NCI-H345 (cell line): ENCODE measurements at regions not wholly inside any gene's neighbourhood (a gene's known extent, or its start where the extent isn't known, plus 50 kb on each side); places are given as distances from the start of the nearest gene placed in this dataset.

Experiments used
- DNase-seq: peaks from one replicate; lab custom pipeline; 2025; lab: John Stamatoyannopoulos, UW

DNA sequence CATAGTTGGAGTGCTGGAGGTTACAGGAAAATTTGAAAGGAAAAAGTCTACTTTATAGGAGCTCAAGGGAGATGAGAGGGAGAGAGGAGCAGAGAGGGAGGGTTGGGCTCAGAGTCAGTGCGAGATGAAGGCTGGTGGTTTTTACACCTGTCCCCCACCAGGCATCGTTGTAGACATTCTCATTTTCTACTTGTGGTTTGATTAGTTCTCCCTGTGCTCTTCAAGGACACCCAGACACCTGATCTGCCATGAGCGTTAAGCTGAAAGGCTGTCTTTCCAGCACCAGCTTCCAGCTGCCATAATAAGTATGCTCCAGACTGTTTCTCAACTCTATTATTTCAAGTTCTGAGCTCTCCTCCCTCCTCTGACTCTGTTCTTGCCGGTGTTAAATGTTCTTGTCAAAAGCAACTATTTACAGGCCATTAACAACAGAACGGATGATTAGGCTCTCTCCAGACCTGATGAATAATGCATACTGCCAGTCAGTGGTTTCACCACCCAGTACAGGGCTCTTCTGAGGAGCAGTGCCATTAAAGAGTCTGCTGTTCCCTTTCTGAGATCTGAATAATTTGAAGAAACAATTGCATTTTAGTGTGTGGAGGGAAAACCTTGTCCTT is 514.6 kb upstream of the MCTP2 start:
- DNase-seq = peak; percentile 11

DNA sequence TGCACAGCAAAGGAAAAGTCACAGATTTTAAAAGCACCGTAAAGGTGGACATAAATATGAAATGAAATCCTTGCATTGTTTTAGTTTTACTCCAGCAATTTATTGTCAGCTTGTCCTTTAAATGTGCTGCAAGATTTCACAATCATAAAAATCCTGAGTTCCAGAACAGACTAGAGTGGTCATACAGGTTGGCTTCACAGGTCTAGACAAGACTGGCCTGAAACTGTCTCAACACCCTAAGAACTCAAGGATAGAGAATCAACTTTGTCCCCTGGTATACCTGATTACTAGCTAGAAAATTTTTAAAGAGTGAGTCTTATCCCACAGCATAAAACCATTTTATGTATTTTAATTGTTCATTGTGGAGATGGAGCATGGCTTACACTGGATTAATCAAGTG is 521.7 kb upstream of the MCTP2 start:
- no peak for DNase-seq

DNA sequence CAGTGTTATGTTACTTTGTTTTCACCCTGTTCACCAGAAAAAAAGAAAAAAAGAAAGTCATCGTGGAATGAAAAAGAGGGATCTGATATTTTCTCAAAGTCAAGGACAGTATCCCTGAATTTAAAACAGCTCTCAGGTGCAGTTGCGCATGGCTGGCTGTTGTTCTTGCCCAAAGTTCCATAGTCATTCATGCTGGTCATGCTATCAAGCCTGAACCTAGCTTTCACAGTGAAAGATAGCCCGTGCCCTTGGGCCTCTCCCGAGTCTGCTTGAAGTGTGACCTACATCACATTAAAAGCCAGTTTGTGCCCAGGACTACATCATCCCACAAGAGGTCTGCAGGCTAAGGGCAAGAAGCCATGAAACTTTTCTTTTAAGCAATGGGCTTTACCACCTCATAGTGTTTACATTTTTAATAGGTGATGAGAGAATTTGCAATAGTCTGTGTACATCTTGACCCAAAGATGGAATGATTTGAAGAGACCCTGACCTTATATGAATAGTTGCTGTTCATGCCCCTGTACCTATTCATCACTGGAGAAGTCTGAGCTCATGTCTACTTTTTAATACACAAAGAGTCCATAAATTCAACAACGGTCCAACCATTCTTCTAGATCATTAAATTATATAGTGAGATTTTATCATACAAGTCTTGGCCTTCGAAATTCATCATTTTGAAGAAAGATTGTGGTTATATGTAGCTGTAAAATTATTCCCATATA is 522.5 kb upstream of the MCTP2 start:
- DNase-seq = no peak

DNA sequence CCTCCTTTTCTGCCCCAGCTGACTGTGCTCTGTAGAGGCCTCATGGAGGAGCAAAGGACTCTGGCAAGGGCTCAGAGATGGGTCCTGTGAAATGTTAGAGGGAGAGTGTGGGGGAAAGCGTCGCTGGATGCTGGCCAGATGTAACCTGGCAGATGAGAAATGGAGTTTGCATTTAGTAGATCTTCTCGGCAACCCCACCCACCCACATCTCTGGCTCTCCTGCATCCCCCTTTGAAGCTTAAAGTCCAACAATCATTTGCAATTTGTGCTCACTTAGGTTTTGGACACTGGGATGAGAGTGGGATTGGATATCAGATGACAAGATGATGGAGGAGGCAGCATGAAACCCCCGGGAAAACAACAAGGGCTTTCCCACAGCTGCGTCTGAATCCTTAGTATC is 523.6 kb upstream of the MCTP2 start:
- DNase-seq = no peak

DNA sequence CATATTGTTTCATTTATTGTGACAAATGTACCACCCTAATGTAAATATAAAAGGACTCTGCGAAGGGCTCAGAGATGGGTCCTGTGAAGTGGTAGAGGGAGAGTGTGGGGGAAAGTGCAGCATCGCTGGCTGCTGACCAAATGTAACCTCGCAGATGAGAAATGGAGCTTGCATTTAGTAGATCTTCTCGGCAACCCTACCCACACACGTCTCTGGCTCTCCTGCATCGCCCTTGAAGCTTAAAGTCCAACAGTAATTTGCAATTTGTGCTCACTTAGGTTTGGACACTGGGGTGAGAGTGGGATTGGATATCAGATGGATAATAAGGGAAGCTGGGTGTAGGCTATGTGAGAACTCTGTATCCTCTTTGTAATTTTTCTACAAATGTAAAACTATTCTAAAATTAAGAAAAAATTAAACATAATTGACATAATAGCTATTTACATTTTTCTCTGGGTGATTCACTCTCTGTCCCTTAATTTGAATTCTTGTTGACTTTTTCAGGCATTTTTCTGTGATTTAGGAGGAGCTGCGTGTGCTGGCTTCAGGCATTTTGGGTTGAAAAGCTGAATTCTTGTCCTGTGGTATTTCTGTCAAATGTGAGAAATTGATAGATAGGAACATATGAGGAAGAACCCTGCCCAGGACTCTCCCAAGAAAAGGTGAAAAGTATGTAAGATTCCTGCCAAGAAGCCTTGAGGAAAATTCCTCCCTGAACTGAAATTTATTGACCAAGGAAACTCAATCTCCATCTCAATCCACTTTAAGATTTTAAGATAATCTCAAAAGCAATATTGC is 524.7 kb upstream of the MCTP2 start:
- no peak for DNase-seq

DNA sequence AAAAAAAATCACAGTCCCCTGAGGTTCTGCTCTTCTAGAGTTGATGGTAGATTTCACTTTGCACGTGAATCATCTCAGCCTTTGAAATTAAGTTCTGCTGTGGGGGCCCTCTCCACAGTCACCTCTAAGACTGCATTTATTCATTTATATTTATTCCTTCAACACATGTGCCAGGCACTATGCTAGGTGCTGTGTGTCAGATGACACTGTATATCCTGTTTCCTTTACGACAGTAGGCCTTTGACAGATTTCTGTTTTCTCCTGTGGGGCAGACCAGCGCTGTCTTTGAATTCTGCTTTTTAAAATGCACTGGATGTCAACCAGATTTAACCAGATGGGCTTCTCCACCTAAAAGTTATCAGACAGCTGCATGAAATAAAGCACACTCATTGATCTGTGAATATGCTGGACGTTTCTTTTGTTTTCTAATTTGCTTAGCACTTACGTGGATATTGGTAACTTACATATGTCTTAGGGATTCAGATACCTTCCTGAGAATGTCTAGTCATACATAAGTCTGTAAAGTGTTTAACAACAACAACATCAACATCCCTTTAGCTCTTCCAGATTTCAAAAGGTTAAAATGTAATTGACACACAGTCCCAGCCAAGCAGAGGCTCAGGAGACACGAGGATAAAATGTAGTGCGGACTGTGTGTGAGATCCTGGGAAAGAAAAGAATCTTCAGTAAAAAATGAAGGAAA is 525.5 kb upstream of the MCTP2 start:
- DNase-seq = no peak

DNA sequence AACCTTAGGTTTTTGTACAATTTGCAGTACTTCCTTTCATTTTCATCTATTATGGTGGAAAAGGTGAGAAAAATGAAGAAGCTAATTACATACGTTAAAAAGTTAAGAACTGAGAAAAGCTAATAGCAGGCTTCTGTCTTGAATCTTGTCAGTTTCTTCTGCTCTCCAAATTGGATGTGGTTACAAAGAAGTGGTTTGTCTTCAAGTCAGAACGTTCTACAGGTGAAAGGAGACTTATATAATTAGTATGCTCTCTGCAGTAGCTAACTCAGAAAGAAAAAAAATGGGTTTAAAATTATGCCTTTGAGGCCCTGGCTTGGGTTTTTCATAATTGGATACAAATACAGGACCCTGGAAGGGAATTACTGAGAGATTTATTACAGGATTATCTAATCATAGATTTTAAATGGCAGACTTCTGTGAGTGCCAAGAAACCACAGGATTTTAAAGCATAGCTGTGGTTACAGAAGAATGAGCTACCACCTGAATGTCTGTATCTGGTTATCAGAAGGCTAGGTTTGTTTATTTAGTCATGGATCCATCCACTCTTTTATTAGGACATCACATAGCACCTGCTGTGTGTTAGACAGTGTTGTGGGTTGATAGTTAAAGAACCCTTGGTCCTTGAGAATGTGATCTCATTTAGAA is 528.1 kb upstream of the MCTP2 start:
- DNase-seq = peak; percentile 19

DNA sequence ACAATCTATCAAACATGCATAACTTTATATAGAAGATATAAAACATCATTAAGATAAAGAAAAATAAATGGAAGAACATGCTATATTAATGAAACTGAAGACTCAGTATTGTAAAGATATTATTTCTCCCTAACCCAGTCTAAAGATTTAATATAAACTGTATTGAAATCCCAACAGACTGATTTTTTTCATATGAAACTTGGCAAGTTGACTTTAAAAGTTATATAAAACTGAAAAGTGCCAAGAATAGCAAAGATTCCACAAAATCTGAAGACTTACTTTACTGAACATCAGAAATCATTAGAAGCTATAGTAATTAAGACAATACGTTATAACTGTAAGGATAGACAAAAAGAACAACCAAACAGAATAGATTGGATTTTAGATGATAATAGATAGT is 531.3 kb upstream of the MCTP2 start:
- no peak for DNase-seq

DNA sequence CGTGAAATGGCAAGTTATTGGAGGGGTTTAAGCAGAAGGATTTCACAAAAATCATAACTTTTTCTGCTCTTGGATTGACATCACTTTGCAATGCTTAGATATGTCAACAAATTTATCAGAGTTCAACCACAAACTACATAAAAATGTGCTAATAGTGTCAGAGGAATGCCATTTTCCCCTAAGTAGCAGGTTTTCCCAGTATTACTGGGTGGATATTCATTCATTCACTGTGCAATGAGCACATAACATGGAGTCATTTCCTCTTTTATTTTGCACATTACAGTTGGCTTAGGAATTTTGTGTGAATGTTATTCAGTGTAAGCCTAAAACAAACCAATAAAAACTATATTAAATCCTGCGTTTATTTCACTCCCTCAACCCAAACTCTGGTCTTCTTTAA is 537.3 kb upstream of the MCTP2 start:
- no peak for DNase-seq

DNA sequence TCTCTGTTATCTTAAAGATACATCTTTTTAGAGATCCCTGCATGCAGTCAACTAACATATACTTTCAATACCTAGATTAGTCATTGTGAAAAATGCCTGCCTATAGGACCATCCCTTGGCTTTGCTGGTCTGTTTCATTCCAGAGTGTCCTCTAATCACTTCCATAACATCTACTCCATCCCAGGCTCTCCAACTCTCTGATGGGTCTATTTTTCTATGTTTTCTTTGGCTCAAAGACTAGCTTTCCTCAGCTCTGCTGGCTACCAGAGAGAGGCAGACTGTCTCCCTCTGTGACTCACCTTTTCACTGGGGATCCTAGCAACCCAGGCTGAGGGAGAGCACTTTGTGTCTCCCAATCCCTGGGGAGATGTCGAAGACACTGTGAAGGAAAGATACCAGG is 547.7 kb upstream of the MCTP2 start:
- DNase-seq = no peak

DNA sequence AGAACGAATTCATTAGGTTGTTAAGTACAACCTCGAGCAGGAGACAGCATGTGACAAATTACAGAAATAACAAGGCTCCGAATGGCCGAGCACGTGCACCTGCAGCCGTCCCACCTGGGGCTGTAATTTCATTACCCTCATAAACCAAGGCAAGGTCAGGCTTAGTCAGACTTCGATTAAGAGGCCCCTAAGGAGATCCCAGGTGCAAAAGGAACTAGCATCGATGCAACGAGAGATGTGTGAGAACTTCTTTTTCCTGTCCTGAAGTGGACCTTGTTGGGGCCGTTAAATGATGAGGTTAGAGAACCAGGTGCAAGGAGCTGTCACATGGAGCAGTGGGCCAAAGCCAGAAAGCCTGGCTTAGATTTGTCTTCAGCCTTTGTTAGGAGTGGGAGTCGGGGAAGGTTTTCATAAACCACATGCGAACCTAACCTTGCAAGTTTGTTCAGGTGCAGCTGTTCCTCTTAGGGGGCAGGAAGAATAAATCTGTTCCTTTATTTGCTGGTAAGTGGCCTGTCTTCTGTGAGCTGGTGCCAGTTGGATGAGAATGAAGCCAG is 559.9 kb upstream of the MCTP2 start:
- no peak for DNase-seq

DNA sequence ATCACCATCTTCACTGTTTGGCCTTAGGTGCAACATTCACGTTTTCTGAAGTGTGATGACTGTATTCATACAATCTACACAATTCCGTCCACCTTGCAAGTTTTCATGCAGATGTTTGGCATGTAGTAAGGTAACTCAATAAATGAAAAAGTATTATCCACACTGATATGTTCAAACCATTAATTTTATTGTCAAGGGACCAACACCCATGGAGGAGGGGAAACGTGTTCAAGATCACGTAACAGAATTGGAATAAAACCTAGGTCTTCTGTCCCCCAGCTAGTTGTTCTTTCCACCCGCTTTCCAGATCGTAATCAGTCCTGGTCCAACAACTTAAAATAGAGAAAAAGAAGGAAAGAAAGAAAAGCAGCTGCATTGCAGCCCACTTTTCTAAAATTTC is 560.4 kb upstream of the MCTP2 start:
- DNase-seq = no peak

DNA sequence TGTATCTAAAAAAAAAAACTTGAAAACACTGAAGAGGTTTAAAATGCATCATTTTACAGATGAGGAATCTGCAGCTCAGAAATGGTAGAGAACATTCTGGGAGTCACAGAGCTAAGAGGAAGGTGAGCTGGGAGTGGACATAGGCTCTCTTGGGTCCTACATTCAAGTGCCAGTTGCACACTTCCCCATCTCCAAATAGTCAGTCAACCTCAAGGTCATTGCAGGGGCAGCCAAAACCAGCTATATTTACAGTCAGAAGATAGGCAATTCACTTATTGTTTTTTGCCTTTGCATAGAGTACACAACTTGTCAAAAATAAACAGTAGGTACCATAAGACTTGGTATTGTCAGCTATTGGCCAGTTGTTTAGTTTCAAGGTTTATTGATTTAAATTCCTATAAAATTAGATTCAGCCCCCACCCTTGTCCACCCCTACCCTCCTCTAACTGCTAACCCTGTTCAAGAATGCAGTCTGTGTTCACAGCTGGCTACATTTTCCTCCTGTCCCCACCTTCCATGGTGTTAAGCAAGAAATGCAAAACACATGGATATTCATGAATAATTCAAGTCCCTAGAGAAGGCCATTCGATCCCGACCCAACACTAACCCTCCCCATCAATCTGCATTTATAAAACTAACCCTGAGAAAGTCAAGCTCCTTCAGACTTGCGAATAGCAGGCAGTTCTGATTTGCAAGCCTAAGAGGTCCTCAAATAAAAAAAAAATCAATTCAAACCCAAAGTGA is 567.0 kb upstream of the MCTP2 start:
- no peak for DNase-seq

DNA sequence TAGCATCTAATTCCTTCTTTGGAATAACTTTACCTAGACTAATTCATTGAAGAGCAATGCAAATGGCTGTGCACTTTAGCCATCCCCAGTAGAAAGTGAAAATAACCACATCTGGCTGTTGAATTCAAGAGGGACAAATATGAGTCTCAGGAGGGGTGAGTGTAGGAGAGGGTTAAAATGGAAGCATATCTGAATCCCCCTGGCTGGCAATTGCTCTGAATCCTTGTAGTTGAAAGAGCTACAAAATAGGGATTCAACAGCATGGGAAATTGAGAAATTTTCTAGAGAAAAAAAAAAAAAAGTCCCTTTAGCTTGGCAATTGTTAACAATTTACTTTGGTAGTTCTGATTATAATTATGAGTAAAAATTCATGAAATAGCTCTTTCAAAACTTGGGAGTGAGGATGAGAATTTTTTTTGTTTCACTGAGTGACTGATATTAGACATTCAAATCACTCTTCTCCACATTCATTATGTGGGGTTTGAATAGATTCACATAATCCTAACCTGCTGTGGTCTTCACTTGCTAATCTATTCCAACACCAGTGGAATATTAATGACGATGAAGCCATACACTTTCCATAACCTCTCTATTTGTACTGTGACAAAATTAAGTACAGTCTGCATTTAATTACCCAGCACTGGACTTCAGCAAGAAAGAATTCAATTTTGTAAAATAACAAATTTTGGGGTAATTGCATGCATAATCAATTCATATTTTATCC is 569.0 kb upstream of the MCTP2 start:
- DNase-seq = no peak

DNA sequence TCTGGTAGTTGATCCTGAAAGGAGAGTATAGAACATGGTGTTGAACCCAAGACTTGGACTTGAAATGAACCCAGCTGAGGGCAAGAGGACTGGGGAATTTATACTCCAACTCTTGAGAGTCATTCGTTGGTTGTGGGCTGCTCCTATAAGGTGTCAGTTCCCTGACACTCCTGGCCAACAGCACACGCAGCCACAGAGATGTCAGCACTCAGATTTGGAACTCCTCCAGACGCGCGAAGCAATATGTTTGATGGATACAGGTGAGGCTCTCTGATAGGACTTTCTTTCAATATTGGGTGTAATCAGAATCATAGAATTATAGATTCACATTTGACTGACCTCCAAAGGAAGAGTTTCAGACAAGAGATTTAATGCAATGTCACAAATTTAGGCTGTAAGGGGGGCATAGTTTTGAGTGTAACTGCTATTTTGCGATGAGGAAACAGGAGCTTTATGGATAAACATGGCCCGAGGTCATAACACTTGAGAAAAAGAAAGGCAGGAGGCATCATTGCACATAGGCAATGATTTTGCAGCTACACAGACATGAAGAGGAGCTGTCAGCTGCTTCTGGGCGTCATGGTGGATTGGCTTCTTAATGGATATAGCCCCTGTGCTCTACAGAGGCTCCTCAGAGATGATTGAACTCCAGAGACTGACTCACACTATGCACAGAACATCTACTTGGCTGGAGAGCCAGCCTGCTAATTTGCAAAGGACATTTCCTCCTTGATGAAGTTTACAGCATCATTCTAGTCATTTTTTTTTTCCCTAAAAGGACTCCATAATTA is 569.2 kb upstream of the RGMA start:
- DNase-seq = no peak

DNA sequence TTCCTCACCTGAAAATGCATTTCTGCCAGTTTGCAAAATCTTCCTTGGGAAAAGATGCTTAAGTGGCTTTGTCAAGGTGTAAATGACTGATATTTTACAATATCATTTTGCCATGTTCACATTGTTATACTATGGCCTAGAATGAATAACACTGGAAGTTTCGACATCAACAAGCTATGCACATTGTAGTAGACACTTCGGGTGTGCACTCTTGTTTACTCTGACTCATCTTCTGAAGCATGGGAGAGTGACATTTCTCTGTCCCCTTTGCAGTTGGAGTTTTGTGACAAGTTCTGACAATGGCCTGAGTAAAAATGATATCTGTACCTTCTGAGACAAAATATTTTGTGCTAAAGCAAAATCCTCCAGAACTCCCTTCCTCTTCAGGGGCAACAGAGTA is 567.0 kb upstream of the RGMA start:
- DNase-seq = no peak

DNA sequence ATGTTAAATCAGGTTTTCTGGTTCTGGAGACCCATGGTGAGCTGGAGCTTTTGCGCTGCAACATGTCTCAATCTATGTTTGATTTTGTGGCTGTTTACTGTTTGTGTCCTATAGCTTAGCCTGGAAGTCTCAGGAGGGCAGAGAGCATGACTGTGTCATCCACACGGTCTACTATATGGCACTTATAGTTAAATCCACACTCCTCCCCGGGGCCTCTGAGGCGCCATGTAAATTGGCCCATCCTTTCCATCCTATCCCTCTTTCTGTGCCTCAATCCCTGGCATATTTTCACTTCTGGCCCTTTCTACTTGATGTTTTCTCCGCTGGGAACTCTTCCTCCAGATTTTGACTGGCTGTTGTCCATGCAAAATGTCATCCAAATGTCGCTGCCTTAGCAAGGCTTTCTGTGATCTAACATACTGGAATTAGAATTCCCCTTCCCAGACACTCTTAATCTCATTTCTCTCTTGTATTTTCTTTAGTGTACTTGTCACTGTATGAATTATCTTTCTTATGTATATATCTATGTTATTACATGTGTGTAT is 560.8 kb upstream of the RGMA start:
- no peak for DNase-seq

DNA sequence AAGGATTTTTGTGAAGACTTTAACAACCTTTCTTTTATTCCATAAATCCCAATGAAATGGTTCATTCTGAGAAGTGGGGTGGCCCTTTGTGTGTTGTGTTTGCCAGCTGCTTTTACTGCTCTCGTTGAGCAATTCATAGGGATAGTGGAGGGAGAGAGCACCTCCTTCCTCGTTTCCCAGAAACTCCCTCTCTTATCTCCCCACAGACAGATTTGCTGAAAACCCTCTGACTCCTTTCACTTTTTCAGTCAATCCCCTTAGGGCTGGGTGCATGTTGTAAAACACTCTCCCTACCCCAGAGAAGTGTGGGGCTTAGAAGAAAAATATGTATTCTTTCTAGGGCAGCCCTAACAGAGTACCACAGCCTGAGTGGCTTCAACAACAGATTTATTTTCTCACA is 557.2 kb upstream of the RGMA start:
- DNase-seq = no peak

DNA sequence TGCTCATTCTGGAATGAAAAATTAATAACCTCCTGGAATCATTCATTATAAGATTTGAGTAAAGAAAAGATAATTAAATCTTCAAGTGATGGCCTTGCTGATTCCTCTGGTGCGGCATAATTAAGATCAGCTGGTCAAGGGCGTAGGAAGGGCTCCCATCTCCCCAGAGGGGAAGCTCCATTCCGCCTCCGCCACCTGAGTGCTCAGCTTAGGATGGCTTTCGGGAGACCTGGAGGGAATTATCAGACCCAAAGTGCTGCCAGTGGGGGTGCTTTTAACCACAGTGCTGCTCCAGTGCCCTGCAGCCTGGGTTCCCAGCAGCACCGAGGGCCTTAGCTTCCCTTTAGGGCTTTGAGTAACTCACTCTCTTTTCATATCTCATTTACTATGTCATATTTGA is 556.6 kb upstream of the RGMA start:
- no peak for DNase-seq
